22Rv1 (cell line): ENCODE measurements at regions not wholly inside any gene's neighbourhood (a gene's known extent, or its start where the extent isn't known, plus 50 kb on each side); places are given as distances from the start of the nearest gene placed in this dataset.

Source experiments
- H3K27ac ChIP-seq: fragments of 450-650 bp; 2 replicates; pipeline ENCODE4 v1.5.1; 2017
- CTCF ChIP-seq: fragments of 450-650 bp; IDR thresholded peaks from 2 replicates; pipeline ENCODE4 v1.5.1; 2017; ENCODE audit warnings: mild to moderate bottlenecking
- ZFX ChIP-seq: fragments of 450-650 bp; IDR thresholded peaks from 2 replicates; pipeline ENCODE4 v1.6.1; 2017; ENCODE audit warnings: antibody characterized with exemption, borderline replicate concordance

DNA sequence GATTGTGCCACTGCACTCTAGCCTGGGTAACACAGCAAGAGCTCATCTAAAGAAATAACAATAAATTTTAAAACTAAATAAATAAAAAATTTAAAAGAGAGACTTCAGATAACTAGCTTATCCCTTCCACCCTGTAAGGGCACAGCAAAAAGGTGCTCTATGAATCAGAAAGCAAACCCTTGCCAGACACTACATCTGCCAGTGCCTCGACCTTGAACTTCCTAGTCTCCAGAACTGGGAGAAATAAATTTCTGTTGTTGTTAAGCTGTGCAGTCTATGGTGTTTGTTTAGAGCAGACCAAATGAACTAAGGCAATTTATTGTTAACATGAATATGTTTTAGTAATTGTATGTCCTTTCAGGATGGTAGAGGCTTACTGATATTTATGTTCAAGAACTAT lies 174.9 kb upstream of the TRIM24 start:
- no peak for TF ChIP-seq CTCF
- TF ChIP-seq ZFX = no peak
- no peak overlapping the region for H3K27ac ChIP-seq

DNA sequence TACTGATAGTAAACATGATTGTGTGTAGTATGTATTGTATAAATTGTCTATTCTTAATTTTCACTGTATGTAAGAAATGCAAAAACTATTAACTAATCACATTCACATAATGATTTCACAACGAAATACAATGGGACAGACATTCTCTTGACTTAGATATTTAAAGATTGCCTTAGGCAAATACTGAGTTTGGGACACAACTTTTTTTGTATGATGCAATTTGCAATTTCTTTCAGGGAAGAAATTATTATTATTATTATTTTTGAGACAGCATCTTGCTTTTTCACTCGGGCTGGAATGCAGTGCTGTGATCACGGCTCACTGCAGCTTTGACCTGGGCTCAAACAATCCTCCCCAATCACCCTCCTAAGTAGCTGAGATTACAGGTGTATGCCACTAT lies 173.2 kb upstream of the TRIM24 start:
- H3K27ac ChIP-seq = no peak overlapping the region
- TF ChIP-seq CTCF (no peak), ZFX (no peak)

DNA sequence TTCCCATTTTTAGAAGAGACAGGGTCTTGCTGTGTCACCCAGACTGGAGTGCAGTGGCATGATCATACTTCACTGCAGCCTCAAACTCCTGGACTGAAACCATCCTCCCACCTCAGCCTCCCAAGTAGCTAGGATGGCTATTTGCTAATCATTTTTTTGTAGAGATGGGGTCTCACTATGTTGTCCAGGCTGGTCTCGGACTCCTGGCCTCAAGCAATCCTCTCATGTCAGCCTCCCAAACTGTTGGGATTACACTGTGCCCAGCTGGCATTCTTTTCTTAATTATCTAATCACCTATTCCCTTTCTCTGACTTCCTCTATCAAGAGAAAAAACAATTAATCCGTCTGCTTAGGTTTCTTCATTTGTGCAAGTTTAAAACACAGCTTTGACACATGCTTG lies 172.5 kb upstream of the TRIM24 start:
- no peak overlapping the region for H3K27ac ChIP-seq
- TF ChIP-seq CTCF (no peak), ZFX (no peak)

- H3K27ac ChIP-seq = no peak overlapping the region
- TF ChIP-seq ZFX (no peak), CTCF (no peak)
These were observed 171.0 kb upstream of the TRIM24 start for GRCh38 chr7:138289082-138289481.

DNA sequence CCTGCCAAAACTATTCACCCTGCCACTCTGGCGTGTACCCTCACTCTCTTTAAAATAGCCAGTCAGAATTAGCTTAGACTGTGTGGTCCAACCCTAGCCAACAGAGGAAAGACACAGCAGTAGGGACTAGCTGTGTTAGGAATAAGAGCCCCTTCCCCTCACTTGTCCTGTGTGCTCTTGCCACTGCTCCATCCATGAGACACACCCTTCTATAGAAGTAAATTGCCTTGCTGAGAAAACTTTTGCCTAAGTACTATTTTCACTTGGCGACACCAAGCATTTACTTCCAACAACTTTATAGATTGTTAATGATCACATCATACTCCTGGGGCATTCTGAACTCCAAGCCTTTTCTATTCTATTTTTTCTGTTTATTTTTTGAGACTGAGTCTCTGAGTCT lies 170.2 kb upstream of the TRIM24 start:
- H3K27ac ChIP-seq = no peak overlapping the region
- TF ChIP-seq CTCF (no peak), ZFX (no peak)

- H3K27ac ChIP-seq = no peak overlapping the region
- TF ChIP-seq ZFX = no peak
- TF ChIP-seq CTCF = no peak
These were observed 167.1 kb upstream of the TRIM24 start for GRCh38 chr7:138292951-138293350.

DNA sequence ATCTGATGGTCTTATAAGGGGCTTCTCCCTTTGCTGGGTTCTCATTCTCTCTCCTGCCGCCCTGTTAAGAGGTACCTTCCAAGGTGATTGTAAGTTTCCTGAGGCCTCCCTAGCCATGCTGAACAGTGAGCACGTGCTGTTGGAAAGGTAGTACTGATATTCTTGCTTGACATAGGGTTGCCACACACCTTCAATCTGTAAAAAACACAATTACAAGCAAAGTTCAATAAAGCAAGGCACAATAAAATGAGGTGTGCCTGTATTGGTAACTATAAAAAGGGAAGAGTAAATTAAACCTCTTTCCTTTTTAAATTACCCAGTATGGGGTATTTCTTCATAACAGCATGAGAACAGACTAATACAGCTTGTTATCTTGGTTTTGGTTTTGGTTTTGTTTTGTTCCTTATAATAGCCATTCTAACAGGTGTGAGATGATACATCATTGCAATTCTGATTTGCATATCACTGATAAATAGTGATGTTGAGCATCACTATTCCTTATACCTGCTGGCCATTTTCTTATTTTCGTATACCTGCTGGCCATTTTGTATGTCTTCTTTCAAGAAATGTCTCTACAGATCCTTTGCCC lies 164.9 kb upstream of the TRIM24 start:
- TF ChIP-seq CTCF (no peak), ZFX (no peak)
- H3K27ac ChIP-seq = no peak overlapping the region
